HCT116 (cell line): ENCODE measurements at regions not wholly inside any gene's neighbourhood (a gene's known extent, or its start where the extent isn't known, plus 50 kb on each side); places are given as distances from the start of the nearest gene placed in this dataset.

Experiments
- CEBPB ChIP-seq: IDR thresholded peaks from 2 replicates; pipeline ENCODE4 v1.6.1; 2012; ENCODE audit warnings: low read depth
- CTCF ChIP-seq, 3 experiments: fragments of 200-600 bp in 1 of 3; sonication (generic) in 1 of 3; IDR thresholded peaks in 2 of 3; conservative IDR thresholded peaks in 1 of 3; 2 replicates each; pipeline ENCODE4 v1.5.1; 2012 to 2017; ENCODE audit warnings: low read depth in 2 of 3, low read length in 2 of 3, antibody characterized with exemption in 1 of 3, borderline replicate concordance in 1 of 3, control low read depth in 1 of 3, mild to moderate bottlenecking in 1 of 3, mixed read lengths in 1 of 3, mixed run types in 1 of 3, moderate library complexity in 1 of 3; ENCODE audit not compliant: insufficient read depth in 1 of 3
- EZH2 ChIP-seq: fragments of 200-600 bp; sonication (generic); IDR thresholded peaks from 2 replicates; pipeline ENCODE4 v1.6.1; 2017; ENCODE audit warnings: antibody characterized with exemption, mixed run types
- EZH2phosphoT487 ChIP-seq: fragments of 200-600 bp; IDR thresholded peaks from 2 replicates; pipeline ENCODE4 v1.6.1; 2018; ENCODE audit warnings: antibody characterized with exemption, borderline replicate concordance
- FOSL1 ChIP-seq: IDR thresholded peaks from 2 replicates; pipeline ENCODE4 v1.6.1; 2012; ENCODE audit warnings: low read depth
- JUND ChIP-seq: IDR thresholded peaks from 2 replicates; pipeline ENCODE4 v1.6.1; 2012
- MAX ChIP-seq: IDR thresholded peaks from 2 replicates; pipeline ENCODE4 v1.6.1; 2012
- POLR2A ChIP-seq: IDR thresholded peaks from 2 replicates; pipeline ENCODE4 v1.7.0; 2011; ENCODE audit warnings: borderline replicate concordance; ENCODE audit not compliant: insufficient read depth, insufficient read length; ENCODE audit errors: extremely low read depth
- POLR2AphosphoS5 ChIP-seq: IDR thresholded peaks from 2 replicates; pipeline ENCODE4 v1.6.1; 2011; ENCODE audit warnings: mild to moderate bottlenecking, low read depth, low read length, moderate library complexity
- RAD21 ChIP-seq: IDR thresholded peaks from 2 replicates; pipeline ENCODE4 v1.6.1; 2012; ENCODE audit warnings: low read depth, mild to moderate bottlenecking
- SP1 ChIP-seq: IDR thresholded peaks from 2 replicates; pipeline ENCODE4 v1.6.1; 2012; ENCODE audit warnings: low read depth
- YY1 ChIP-seq: IDR thresholded peaks from 2 replicates; pipeline ENCODE4 v1.6.1; 2011; ENCODE audit warnings: low read length, low read depth, moderate library complexity, mild to moderate bottlenecking; ENCODE audit not compliant: insufficient replicate concordance; ENCODE audit errors: extremely low read depth
- ZNF274 ChIP-seq: fragments of 200-500 bp; sonication (Bioruptor generic); IDR thresholded peaks from 2 replicates; pipeline ENCODE4 v1.6.1; 2014; ENCODE audit warnings: mild to moderate bottlenecking, low read depth, low read length, inconsistent platforms

- no peak for TF ChIP-seq ZNF274
- no peak for TF ChIP-seq EZH2phosphoT487
- TF ChIP-seq POLR2A: no peak
- TF ChIP-seq CTCF (IDR thresholded peaks at IDR 0.05 in 2 of 3, conservative IDR thresholded peaks at IDR 0.05 in 1 of 3; ENCODE audit: borderline replicate concordance in 1 of 3, insufficient read depth in 1 of 3, low read depth in 2 of 3, low read length in 2 of 3): no peak
- no peak for TF ChIP-seq POLR2AphosphoS5
- TF ChIP-seq RAD21: no peak
- TF ChIP-seq JUND: no peak
- no peak for TF ChIP-seq CEBPB
- TF ChIP-seq SP1: no peak
- no peak for TF ChIP-seq EZH2
- TF ChIP-seq MAX: no peak
- no peak for TF ChIP-seq FOSL1
- no peak for TF ChIP-seq YY1
Measured at GRCh38 chr7:136144182-136144581, 167.0 kb upstream of the MTPN start.
